Choroid plexus epithelial cell (primary cell): ENCODE measurements at regions not wholly inside any gene's neighbourhood (a gene's known extent, or its start where the extent isn't known, plus 50 kb on each side); places are given as distances from the start of the nearest gene placed in this dataset.

Experiments
- DNase-seq: peaks from one replicate; pipeline ENCODE4 v3.0.0-alpha.2; 2010; ENCODE audit warnings: low read depth
- H3K4me3 ChIP-seq: 2 replicates; pipeline ENCODE4 v1.5.1; 2011; ENCODE audit warnings: low read depth, mild to moderate bottlenecking, control low read depth, low read length, moderate library complexity
- TF ChIP-seq, protein P1 (sequence below): conservative IDR thresholded peaks from 2 replicates; pipeline ENCODE4 v1.5.1; 2011; ENCODE audit warnings: low read depth, mild to moderate bottlenecking, control low read depth, inconsistent platforms, low read length, moderate library complexity

DNA sequence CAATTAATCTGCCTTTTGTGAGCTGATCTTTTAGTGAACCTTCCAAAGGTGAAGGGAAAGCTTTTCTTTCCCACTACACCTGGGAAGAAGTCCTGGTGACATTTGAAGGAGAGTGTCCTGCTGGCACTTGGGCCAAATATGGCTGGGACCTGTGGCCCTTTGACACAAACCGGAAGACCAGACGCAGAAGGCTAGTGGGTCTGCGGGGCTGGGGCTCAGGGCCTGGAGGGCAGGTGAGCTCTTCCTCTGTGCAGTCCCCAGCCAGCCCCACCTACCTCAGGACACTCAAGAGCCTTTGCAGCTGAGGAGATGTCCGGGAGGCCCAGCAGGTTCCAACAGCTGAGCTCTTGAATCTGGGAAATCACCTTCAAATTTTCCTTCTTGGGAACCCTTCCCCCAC is 138.0 kb upstream of the THY1 start:
- no peak overlapping the region for H3K4me3 ChIP-seq
- DNase-seq = no peak
- TF ChIP-seq, protein P1, sequence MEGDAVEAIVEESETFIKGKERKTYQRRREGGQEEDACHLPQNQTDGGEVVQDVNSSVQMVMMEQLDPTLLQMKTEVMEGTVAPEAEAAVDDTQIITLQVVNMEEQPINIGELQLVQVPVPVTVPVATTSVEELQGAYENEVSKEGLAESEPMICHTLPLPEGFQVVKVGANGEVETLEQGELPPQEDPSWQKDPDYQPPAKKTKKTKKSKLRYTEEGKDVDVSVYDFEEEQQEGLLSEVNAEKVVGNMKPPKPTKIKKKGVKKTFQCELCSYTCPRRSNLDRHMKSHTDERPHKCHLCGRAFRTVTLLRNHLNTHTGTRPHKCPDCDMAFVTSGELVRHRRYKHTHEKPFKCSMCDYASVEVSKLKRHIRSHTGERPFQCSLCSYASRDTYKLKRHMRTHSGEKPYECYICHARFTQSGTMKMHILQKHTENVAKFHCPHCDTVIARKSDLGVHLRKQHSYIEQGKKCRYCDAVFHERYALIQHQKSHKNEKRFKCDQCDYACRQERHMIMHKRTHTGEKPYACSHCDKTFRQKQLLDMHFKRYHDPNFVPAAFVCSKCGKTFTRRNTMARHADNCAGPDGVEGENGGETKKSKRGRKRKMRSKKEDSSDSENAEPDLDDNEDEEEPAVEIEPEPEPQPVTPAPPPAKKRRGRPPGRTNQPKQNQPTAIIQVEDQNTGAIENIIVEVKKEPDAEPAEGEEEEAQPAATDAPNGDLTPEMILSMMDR = no peak

DNA sequence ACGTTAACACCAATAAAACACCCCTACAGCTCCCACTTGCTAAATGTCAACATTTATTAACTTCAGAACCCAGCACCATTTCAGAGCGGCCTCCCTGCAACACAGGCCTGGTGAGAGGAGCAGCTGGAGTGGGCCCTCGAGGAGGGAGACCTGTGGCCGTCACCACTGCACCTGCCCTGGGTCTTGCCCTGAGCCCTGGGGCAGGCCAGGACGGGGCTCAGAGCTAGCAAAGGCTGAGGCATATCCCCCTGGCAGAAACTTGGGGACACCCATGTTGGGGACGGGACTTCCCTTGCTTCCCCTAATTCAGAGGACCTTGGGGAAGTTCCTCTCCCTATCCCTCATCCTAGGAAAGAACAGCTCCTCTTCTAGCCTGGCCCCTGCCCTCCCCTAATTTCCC is 137.3 kb upstream of the THY1 start:
- H3K4me3 ChIP-seq = no peak overlapping the region
- TF ChIP-seq, protein P1 = no peak
- no peak for DNase-seq

DNA sequence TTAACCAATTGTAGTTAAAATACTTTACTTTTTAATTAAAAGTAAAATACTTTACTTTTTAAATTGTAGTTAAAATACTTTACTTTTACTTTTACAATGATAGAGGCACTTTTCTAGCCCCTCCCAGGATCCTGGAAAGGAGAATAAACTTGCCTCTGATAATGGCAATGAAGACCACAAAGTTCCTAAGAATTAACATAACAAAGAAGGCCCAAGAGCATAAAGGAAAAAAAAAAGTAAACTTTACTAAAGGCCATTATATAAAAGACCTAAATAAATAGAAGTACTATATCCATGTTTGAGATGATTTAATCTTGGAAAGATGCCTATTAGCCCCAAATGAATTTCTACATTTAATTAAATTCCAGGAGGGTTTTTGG is 129.1 kb upstream of the THY1 start:
- no peak for DNase-seq
- TF ChIP-seq, protein P1 = no peak
- H3K4me3 ChIP-seq = no peak overlapping the region

DNA sequence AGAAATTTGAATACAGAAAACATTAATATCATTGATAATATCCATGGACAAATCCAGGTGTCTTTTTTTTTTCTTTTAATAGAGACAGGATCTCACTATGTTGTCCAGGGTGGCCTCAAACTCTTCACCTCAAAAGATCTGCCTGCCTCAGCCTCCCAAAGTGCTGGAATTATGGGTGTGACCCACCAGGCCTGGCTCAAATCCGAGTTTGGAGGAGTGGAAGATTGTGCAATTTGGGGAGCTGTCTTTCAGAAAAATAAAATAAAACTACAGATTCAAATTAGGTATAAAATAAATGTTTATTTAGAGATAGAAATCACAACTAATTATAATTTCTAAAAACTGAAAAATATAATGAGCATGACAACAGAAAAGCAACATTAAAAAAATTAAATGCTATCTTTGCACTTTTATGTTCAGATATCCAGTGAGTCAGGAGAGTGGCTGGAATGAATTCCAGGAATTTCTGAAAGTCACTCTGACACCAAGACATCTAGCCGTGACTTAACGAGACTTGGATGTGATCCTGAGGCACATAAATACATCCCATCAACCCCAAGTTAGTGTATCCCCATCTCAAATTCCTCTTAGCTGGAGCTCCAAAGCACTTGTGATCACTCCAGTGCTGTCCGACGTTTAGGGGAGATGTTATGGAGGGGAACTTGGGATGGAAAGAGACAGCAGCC is 128.6 kb upstream of the THY1 start:
- no peak for DNase-seq

GRCh38 chr11:119550053-119550752 is 127.2 kb upstream of the THY1 start:
- TF ChIP-seq, protein P1 = no peak
- no peak for DNase-seq
- H3K4me3 ChIP-seq = no peak overlapping the region

More for the DNA sequence above, 128.6 kb upstream of the THY1 start:
- H3K4me3 ChIP-seq = no peak overlapping the region
- TF ChIP-seq, protein P1 = no peak

DNA sequence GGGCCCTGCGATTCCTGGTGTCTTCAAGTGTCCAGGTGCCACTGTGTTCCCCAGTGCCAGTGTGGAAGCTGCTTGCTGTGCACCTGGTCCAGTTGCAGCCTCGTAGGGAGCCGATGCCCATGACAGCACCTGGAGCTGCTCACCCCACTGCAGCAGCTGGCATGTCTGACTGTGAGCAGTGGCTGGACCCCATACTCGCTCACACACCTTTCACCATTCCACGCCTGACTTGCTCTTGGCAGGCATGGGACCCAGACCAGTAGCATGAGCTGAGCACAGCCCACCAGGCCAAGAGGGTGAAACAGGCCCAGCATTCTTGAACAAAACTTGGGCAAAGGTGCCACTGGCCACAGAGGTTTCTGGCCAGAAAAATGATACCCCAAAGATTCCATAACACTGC is 124.5 kb upstream of the THY1 start:
- DNase-seq = no peak
- TF ChIP-seq, protein P1 = no peak
- H3K4me3 ChIP-seq = no peak overlapping the region
